Anterior cingulate cortex (tissue), 58 donors: ENCODE measurements at regions not wholly inside any gene's neighbourhood (a gene's known extent, or its start where the extent isn't known, plus 50 kb on each side); places are given as distances from the start of the nearest gene placed in this dataset.
"Not testable (repeated sequence)": the region's sequence is repeated elsewhere in the genome, so short reads cannot be mapped to it uniquely, and the experiment has no call there.

Experiments
- DNase-seq, 58 donors: peaks; one replicate each; lab custom pipeline; 2025; lab: John Stamatoyannopoulos, UW

DNA sequence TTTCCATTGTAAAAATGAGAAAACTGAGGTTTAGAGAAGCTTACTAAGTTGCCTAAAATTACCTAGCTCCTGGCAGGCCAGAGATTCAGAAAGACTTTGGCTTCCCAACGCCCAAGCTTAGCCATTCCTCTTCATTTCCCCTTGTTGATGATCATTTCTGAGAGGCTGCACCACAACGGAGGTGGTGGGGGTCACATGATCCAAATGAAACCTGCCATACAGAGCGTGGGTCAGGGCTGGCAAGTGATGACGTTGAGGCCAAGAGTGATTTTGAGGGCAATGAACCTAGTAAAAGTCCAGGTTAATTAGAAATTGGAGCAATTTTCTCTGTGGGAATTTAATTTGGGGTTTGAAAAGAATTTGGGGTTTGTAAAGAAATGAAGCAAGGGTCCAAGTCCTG lies 109.9 kb downstream of the TMEM182 start:
- DNase-seq = no peak

GRCh38 chr2:102872388-102872787 lies 110.6 kb downstream of the TMEM182 start:
- DNase-seq = no peak

- DNase-seq = not testable (repeated sequence)
Measured at GRCh38 chr2:102879513-102879912, 117.7 kb downstream of the TMEM182 start.

- DNase-seq = no peak
Measured at GRCh38 chr2:102880731-102881130, 118.9 kb downstream of the TMEM182 start.

GRCh38 chr2:102886216-102886893 lies 124.5 kb downstream of the TMEM182 start:
- no peak for DNase-seq

GRCh38 chr2:102888514-102888913 lies 126.7 kb downstream of the TMEM182 start:
- DNase-seq = no peak

GRCh38 chr2:102891296-102891695 lies 129.5 kb downstream of the TMEM182 start:
- no peak for DNase-seq

DNA sequence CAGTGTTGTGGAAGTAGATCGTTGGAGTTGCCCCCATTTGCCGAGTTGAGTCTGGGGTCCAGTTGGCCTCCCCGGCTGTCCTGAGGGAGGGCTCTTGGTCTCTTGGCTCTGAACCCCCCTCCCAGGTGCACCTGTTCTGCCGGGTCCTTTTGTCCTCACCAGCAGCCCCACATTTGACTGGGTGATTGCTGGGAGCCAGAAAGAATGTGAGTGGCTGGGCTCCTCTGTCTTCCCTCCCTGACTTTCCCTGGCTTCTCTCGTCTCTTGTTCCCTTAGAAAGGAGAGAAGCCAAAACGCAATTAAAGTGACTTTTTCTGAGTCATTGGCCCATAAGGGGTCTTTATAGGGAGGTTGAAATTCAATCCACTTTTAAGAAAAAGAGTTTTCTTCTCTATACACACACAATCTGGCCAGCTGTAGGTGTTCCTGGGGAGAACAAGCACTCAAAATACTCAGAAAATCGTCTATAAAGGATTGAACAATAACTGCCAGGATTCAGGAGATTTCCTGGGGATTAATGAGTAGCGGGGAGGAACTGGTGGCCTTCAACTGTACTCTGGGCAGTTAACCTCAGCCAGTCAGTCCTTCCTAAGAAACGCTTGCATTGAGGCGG lies 131.0 kb downstream of the TMEM182 start:
- no peak for DNase-seq

- DNase-seq = no peak
Measured at GRCh38 chr2:102893870-102894269, 132.0 kb downstream of the TMEM182 start.

DNA sequence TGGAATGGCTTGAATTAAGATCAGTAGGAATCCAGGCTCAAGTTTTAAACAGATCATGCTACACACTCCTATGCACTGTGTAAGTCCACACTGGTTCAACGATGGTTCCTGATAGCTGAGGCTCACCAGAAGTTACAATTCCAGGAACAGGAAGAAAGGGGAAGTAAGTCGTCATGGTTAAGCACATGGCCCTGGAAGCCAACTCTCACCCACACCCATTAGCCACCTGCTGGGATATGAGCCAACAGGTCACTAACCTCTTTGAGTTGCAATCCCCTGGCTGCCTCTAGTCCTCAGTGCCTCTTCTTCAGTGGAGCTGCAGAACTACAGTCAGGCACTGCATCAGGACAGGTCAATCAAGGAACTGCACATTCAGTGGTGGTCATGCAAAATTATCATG lies 133.5 kb downstream of the TMEM182 start:
- DNase-seq = no peak

- DNase-seq = not testable (repeated sequence)
Measured at GRCh38 chr2:102909240-102909639, 147.4 kb downstream of the TMEM182 start.

GRCh38 chr2:102910724-102911123 lies 148.9 kb downstream of the TMEM182 start:
- DNase-seq = no peak

GRCh38 chr2:102915128-102915527 lies 153.3 kb downstream of the TMEM182 start:
- no peak for DNase-seq

DNA sequence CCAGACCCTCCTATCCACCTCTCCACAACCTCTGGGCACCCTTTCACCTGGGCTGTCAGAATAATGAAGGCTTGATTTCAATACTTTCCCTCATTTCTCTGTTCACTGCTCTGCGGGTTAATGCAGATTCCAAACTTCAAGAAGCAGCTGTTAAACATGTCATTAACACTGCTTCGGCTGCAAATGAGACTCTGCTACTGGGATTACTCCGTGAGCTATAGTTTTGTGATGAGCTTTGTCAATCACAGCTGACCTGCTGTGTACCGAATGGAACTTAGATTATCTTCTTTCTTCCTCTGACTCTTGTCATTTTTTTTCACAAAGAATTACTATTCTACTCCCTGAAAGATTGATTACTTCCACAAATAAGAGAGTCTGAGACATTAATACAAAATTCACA lies 160.5 kb downstream of the TMEM182 start:
- no peak for DNase-seq

GRCh38 chr2:102925003-102925402 lies 163.2 kb downstream of the TMEM182 start:
- no peak for DNase-seq

- DNase-seq = no peak
Measured at GRCh38 chr2:102927854-102928267, 166.0 kb downstream of the TMEM182 start.

GRCh38 chr2:102929721-102930120 lies 167.9 kb downstream of the TMEM182 start:
- DNase-seq = no peak

- no peak for DNase-seq
Measured at GRCh38 chr2:102932501-102932900, 170.7 kb downstream of the TMEM182 start.

GRCh38 chr2:102939207-102939606 lies 177.4 kb downstream of the TMEM182 start:
- DNase-seq = no peak

DNA sequence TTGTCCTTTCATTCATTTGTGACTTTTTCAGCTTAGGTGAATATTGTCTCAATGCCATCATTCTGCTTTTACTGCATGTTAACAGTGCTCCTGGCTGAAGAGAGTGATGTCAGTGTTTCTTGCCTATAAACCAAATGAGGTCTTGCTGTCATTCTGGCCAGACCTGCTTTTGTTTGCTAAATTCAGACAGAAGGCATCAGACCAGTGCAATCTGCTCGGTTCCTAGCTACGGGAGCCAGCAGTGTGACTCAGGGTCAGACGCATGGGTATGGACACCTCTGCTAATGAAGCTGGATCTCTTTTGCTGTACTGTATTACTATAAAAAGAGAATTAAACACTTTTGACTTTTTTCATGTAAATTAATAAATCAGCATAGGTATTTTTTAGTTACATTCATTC lies 178.9 kb downstream of the TMEM182 start:
- DNase-seq = no peak

DNA sequence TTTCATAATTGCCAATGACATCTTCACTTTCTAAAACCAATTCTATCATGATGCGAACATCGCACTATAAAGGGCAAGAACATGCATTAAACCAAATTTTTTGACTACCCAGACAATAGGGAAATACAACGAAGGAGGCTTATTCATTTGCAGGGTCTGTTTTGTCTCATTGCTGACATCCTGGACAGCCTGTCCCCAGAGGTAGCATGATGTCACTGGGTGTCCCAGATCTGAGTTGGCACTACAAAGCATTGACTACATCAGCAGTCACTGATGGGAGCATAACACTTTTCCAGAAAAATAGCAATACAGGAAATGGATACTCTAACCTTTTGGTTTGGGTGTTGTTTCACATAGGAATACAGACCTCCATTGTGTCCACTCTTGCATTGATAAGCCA lies 180.3 kb downstream of the TMEM182 start:
- no peak for DNase-seq

DNA sequence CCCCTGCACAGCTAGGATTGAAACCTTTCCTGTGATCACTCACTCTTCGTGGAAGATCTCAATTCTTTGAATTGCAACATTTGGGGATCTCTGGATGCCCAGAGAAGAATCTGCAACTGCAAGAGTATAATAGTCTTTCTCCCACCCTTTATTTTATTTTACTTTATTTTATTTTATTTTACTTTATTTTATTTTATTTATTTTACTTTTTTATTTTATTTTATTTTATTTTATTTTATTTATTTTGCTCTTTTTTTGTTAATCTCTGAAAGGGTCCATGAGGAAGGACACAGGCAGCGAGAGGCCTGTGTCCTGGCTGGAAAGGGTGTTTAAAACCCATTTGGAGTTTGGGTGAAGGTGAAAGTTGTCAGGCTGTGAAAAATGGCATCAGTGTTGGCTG lies 181.4 kb downstream of the TMEM182 start:
- DNase-seq = no peak
